CD4-positive, alpha-beta T cell (primary cell): ENCODE measurements at regions not wholly inside any gene's neighbourhood (a gene's known extent, or its start where the extent isn't known, plus 50 kb on each side); places are given as distances from the start of the nearest gene placed in this dataset.

ENCODE experiments used
- ATAC-seq: fragments of 200-7000 bp; cut with Tn5 transposase; one replicate; pipeline ENCODE4 v1.10.0; 2022; ENCODE audit warnings: mild to moderate bottlenecking; ENCODE audit not compliant: poor library complexity
- CTCF ChIA-PET: fragments of 350-600 bp; sonication (Branson Sonifier 250); formaldehyde crosslinking; loops from one replicate; lab custom pipeline; 2021; ENCODE audit warnings: antibody characterized with exemption, inconsistent platforms; lab: Charles Lee
- POLR2A ChIA-PET: fragments of 350-600 bp; sonication (Branson Sonifier 250); formaldehyde crosslinking; loops from one replicate; lab custom pipeline; 2021; ENCODE audit warnings: antibody characterized with exemption, inconsistent platforms; lab: Charles Lee
- DNase-seq, 14 experiments: peaks; one replicate each; pipeline ENCODE4 v3.0.0-alpha.2; 2013 to 2020; ENCODE audit warnings: mixed read lengths in 2 of 14
- H3K27ac ChIP-seq, 2 donors: one replicate each; pipeline versions ENCODE4 v1.5.1 to v1.7.0; 2013; ENCODE audit warnings: low read length in 2 of 2, low read depth in 1 of 2, mild to moderate bottlenecking in 1 of 2
- H3K27me3 ChIP-seq, 2 experiments: 1 replicate in 1 of 2; 2 replicates in 1 of 2; pipeline versions ENCODE4 v1.6.1 to v1.7.0; 2013; ENCODE audit warnings: low read length in 2 of 2, control low read depth in 1 of 2, mild to moderate bottlenecking in 1 of 2, moderate library complexity in 1 of 2; ENCODE audit not compliant: insufficient read depth in 2 of 2, control insufficient read depth in 1 of 2
- H3K36me3 ChIP-seq: one replicate; pipeline ENCODE4 v1.6.1; 2013; ENCODE audit warnings: low read length, control low read depth; ENCODE audit not compliant: insufficient read depth
- H3K4me1 ChIP-seq: one replicate; pipeline ENCODE4 v1.6.1; 2013; ENCODE audit warnings: low read length, control low read depth; ENCODE audit not compliant: insufficient read depth
- H3K4me3 ChIP-seq: one replicate; pipeline ENCODE4 v1.5.1; 2013; ENCODE audit warnings: mild to moderate bottlenecking, low read length, moderate library complexity
- H3K9me3 ChIP-seq, 2 experiments: 1 replicate in 1 of 2; 2 replicates in 1 of 2; pipeline versions ENCODE4 v1.6.1 to v1.7.0; 2013; ENCODE audit warnings: low read length in 2 of 2, mild to moderate bottlenecking in 2 of 2, control low read depth in 1 of 2, moderate library complexity in 1 of 2; ENCODE audit not compliant: control insufficient read depth in 1 of 2, insufficient read depth in 1 of 2
- H3K27ac Mint-ChIP-seq: one replicate; pipeline ENCODE4 v1.8.0; 2020; ENCODE audit warnings: mixed read lengths
- H3K27me3 Mint-ChIP-seq: one replicate; pipeline ENCODE4 v1.8.0; 2021; ENCODE audit warnings: mixed read lengths
- H3K36me3 Mint-ChIP-seq: one replicate; pipeline ENCODE4 v1.8.0; 2021; ENCODE audit warnings: low read depth, mixed read lengths
- H3K4me1 Mint-ChIP-seq: one replicate; pipeline ENCODE4 v1.8.0; 2021; ENCODE audit warnings: low read depth, mixed read lengths
- H3K4me3 Mint-ChIP-seq: one replicate; pipeline ENCODE4 v1.8.0; 2020; ENCODE audit warnings: mild to moderate bottlenecking, mixed read lengths
- H3K9me3 Mint-ChIP-seq: one replicate; pipeline ENCODE4 v1.8.0; 2020; ENCODE audit warnings: mixed read lengths
- intact Hi-C, 2 experiments: fragments of 100-400 bp; cut with DNase I in 1 of 2; cut with micrococcal nuclease in 1 of 2; formaldehyde crosslinking; loops; one replicate each; pipeline versions ENCODE4 v1.15.1 to v1.9.0; 2023 to 2025; cut with DNase I, micrococcal nuclease
- TF ChIP-seq, protein P1 (sequence below): fragments of 200-600 bp; IDR thresholded peaks from one replicate; pipeline ENCODE4 v1.8.0; 2022; ENCODE audit warnings: antibody characterized with exemption, mild to moderate bottlenecking

GRCh38 chr9:111102793-111103464 lies 64.7 kb upstream of the LPAR1 start:
- Histone ChIP-seq H3K27me3 (no peaks in the 10 kb centered on the region), H3K9me3 (peaks cover 0 to 4% of the 10 kb centered on the region in 2 experiments), H3K4me3 (no peak overlapping the region), H3K36me3 (no peaks in the 10 kb centered on the region), H3K27ac (no peak overlapping the region), H3K4me1 (no peaks in the 10 kb centered on the region)
- ATAC-seq: no peak
- H3K27me3 Mint-ChIP-seq: no peaks in the 10 kb centered on the region
- intact Hi-C loops: no loop called here
- DNase-seq: no peak
- TF ChIP-seq, protein P1, sequence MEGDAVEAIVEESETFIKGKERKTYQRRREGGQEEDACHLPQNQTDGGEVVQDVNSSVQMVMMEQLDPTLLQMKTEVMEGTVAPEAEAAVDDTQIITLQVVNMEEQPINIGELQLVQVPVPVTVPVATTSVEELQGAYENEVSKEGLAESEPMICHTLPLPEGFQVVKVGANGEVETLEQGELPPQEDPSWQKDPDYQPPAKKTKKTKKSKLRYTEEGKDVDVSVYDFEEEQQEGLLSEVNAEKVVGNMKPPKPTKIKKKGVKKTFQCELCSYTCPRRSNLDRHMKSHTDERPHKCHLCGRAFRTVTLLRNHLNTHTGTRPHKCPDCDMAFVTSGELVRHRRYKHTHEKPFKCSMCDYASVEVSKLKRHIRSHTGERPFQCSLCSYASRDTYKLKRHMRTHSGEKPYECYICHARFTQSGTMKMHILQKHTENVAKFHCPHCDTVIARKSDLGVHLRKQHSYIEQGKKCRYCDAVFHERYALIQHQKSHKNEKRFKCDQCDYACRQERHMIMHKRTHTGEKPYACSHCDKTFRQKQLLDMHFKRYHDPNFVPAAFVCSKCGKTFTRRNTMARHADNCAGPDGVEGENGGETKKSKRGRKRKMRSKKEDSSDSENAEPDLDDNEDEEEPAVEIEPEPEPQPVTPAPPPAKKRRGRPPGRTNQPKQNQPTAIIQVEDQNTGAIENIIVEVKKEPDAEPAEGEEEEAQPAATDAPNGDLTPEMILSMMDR: no peak
- H3K4me3 Mint-ChIP-seq: no peak overlapping the region
- CTCF ChIA-PET: no interaction called here
- no peaks in the 10 kb centered on the region for H3K9me3 Mint-ChIP-seq
- H3K36me3 Mint-ChIP-seq: no peaks in the 10 kb centered on the region
- POLR2A ChIA-PET: no interaction called here
- no peaks in the 10 kb centered on the region for H3K4me1 Mint-ChIP-seq
- no peak overlapping the region for H3K27ac Mint-ChIP-seq

- ChIA-PET POLR2A (no interaction called here), CTCF (no interaction called here)
- Histone ChIP-seq H3K4me1 (no peaks in the 10 kb centered on the region), H3K27ac (no peak overlapping the region), H3K27me3 (no peaks in the 10 kb centered on the region), H3K9me3 (peaks cover 0 to 4% of the 10 kb centered on the region in 2 experiments), H3K36me3 (no peaks in the 10 kb centered on the region), H3K4me3 (no peak overlapping the region)
- DNase-seq (no peak), ATAC-seq (no peak)
- intact Hi-C loops: no loop called here
- Mint-ChIP-seq H3K9me3 (no peaks in the 10 kb centered on the region), H3K27ac (no peak overlapping the region), H3K36me3 (no peaks in the 10 kb centered on the region), H3K4me3 (no peak overlapping the region), H3K27me3 (peaks cover 3% of the 10 kb centered on the region), H3K4me1 (no peaks in the 10 kb centered on the region)
- TF ChIP-seq, protein P1: no peak
These were observed 61.1 kb upstream of the LPAR1 start for GRCh38 chr9:111099199-111100008.

- Histone ChIP-seq H3K27me3 (no peaks in the 10 kb centered on the region), H3K27ac (no peak overlapping the region), H3K9me3 (peaks cover 0 to 4% of the 10 kb centered on the region in 2 experiments), H3K4me1 (no peaks in the 10 kb centered on the region), H3K4me3 (no peak overlapping the region), H3K36me3 (no peaks in the 10 kb centered on the region)
- DNase-seq: no peak
- H3K9me3 Mint-ChIP-seq: no peaks in the 10 kb centered on the region
- ATAC-seq: no peak
- TF ChIP-seq, protein P1: no peak
- CTCF ChIA-PET: no interaction called here
- H3K27ac Mint-ChIP-seq: no peak overlapping the region
- no peak overlapping the region for H3K4me3 Mint-ChIP-seq
- H3K36me3 Mint-ChIP-seq: no peaks in the 10 kb centered on the region
- H3K27me3 Mint-ChIP-seq: peaks cover 4% of the 10 kb centered on the region
- intact Hi-C loops: no loop called here
- POLR2A ChIA-PET: no interaction called here
- H3K4me1 Mint-ChIP-seq: no peaks in the 10 kb centered on the region
These were observed 59.8 kb upstream of the LPAR1 start for GRCh38 chr9:111098093-111098492.
